Erythroblast (primary cell): ENCODE measurements at regions not wholly inside any gene's neighbourhood (a gene's known extent, or its start where the extent isn't known, plus 50 kb on each side); places are given as distances from the start of the nearest gene placed in this dataset.

ENCODE experiments used
- GATA1 ChIP-seq: IDR thresholded peaks from 2 replicates; pipeline ENCODE4 v1.6.1; 2011; ENCODE audit warnings: low read depth, mild to moderate bottlenecking, control low read depth, low read length, moderate library complexity
- POLR2A ChIP-seq: IDR thresholded peaks from 2 replicates; pipeline ENCODE4 v1.6.1; 2011; ENCODE audit warnings: mild to moderate bottlenecking, low read length

GRCh38 chr1:106254748-106255147 is 801.7 kb upstream of the PRMT6 start:
- TF ChIP-seq POLR2A, result no peak
- no peak for TF ChIP-seq GATA1
